Common myeloid progenitor, CD34-positive (primary cell): ENCODE measurements at regions not wholly inside any gene's neighbourhood (a gene's known extent, or its start where the extent isn't known, plus 50 kb on each side); places are given as distances from the start of the nearest gene placed in this dataset.

ENCODE experiments used
- CTCF ChIA-PET: fragments of 350-600 bp; sonication (Branson Sonifier 250); formaldehyde crosslinking; loops from one replicate; lab custom pipeline; 2021; ENCODE audit warnings: antibody characterized with exemption; lab: Charles Lee
- POLR2A ChIA-PET: fragments of 350-600 bp; sonication (Branson Sonifier 250); formaldehyde crosslinking; loops from one replicate; lab custom pipeline; 2021; ENCODE audit warnings: antibody characterized with exemption; lab: Charles Lee
- DNase-seq, 3 donors: peaks; one replicate each; pipeline versions ENCODE4 v3.0.0 to v3.0.0-alpha.2; 2013
- H3K27ac ChIP-seq, 2 experiments: 1 replicate in 1 of 2; 2 replicates in 1 of 2; pipeline ENCODE4 v1.7.0; 2013; ENCODE audit warnings: inconsistent platforms in 2 of 2, low read length in 2 of 2, mild to moderate bottlenecking in 2 of 2, low read depth in 1 of 2, moderate library complexity in 1 of 2; ENCODE audit not compliant: severe bottlenecking in 2 of 2, insufficient read depth in 1 of 2, poor library complexity in 1 of 2
- H3K27me3 ChIP-seq, 5 experiments: replicated peaks in 2 of 5; 1 replicate in 3 of 5; 2 replicates in 2 of 5; pipeline versions ENCODE4 v1.6.1 to v1.7.0; 2013; ENCODE audit warnings: low read length in 4 of 5, mild to moderate bottlenecking in 2 of 5, moderate library complexity in 2 of 5, inconsistent platforms in 1 of 5; ENCODE audit not compliant: insufficient read depth in 5 of 5, control insufficient read depth in 4 of 5
- H3K36me3 ChIP-seq, 4 experiments: 1 replicate in 2 of 4; 2 replicates in 2 of 4; pipeline versions ENCODE4 v1.6.1 to v1.7.0; 2013; ENCODE audit warnings: low read length in 3 of 4, control low read depth in 1 of 4, mild to moderate bottlenecking in 1 of 4; ENCODE audit not compliant: control insufficient read depth in 4 of 4, insufficient read depth in 4 of 4
- H3K4me1 ChIP-seq, 4 experiments: 1 replicate in 3 of 4; 2 replicates in 1 of 4; pipeline versions ENCODE4 v1.6.1 to v1.7.1; 2013; ENCODE audit warnings: low read length in 3 of 4, mild to moderate bottlenecking in 3 of 4, control low read depth in 1 of 4, inconsistent platforms in 1 of 4, moderate library complexity in 1 of 4; ENCODE audit not compliant: control insufficient read depth in 4 of 4, insufficient read depth in 4 of 4; ENCODE audit errors: control extremely low read depth in 1 of 4
- H3K4me3 ChIP-seq, 7 experiments: 1 replicate in 4 of 7; 2 replicates in 3 of 7; pipeline versions ENCODE4 v1.5.1 to v1.7.0; 2013; ENCODE audit warnings: mild to moderate bottlenecking in 7 of 7, low read length in 6 of 7, moderate library complexity in 6 of 7, inconsistent platforms in 2 of 7, low read depth in 2 of 7, control low read depth in 1 of 7; ENCODE audit not compliant: insufficient read depth in 4 of 7, control insufficient read depth in 1 of 7; ENCODE audit errors: extremely low read depth in 1 of 7
- H3K9me3 ChIP-seq, 5 experiments: 1 replicate in 4 of 5; 2 replicates in 1 of 5; pipeline versions ENCODE4 v1.6.1 to v1.7.1; 2013; ENCODE audit warnings: low read length in 4 of 5, mild to moderate bottlenecking in 2 of 5, inconsistent platforms in 1 of 5, low read depth in 1 of 5, moderate library complexity in 1 of 5; ENCODE audit not compliant: control insufficient read depth in 4 of 5, insufficient read depth in 2 of 5; ENCODE audit errors: control extremely low read depth in 1 of 5
- WGBS: methylation state at CpG from one replicate; pipeline ENCODE4 v1.1.5; 2013; ENCODE audit not compliant: insufficient coverage; 5-methylcytosine and 5-hydroxymethylcytosine counted together

GRCh38 chr2:180312542-180312941 is 305.4 kb upstream of the CWC22 start:
- ChIA-PET CTCF (no interaction called here), POLR2A (no interaction called here)
- no peak overlapping the region for H3K4me3 ChIP-seq
- no peak for DNase-seq
- H3K4me1 ChIP-seq: no peaks in the 10 kb centered on the region
- H3K9me3 ChIP-seq: peaks cover 0 to 2% (median 0%) of the 10 kb centered on the region in 5 experiments
- no peak overlapping the region for H3K27ac ChIP-seq
- H3K27me3 ChIP-seq: no peaks in the 10 kb centered on the region
- no peaks in the 10 kb centered on the region for H3K36me3 ChIP-seq

DNA sequence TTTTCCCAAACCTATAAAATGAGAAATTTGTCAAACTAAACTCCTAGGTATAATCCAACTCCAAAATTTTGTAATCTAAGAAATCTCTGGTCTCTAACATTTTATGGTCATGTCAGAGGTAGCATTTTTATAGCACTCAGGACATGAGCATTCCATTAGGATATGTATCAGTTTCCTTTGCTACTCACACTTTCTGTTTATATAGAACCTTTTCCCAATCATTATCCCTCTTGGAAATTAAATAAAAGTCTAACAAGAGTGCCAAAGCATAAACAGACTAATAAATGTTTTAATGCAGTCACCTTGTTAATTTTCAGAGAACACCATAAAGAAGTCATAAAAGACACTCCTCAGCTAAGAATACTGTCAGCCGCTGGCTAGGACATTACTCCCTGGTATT is 300.0 kb upstream of the CWC22 start:
- DNase-seq: no peak
- Histone ChIP-seq H3K9me3 (no peaks in the 10 kb centered on the region), H3K4me1 (no peaks in the 10 kb centered on the region), H3K27ac (no peak overlapping the region), H3K36me3 (no peaks in the 10 kb centered on the region), H3K4me3 (no peak overlapping the region), H3K27me3 (no peaks in the 10 kb centered on the region)
- WGBS: no CpG with 5 or more reads among the region's 1 CpG
- POLR2A ChIA-PET: no interaction called here
- CTCF ChIA-PET: no interaction called here

DNA sequence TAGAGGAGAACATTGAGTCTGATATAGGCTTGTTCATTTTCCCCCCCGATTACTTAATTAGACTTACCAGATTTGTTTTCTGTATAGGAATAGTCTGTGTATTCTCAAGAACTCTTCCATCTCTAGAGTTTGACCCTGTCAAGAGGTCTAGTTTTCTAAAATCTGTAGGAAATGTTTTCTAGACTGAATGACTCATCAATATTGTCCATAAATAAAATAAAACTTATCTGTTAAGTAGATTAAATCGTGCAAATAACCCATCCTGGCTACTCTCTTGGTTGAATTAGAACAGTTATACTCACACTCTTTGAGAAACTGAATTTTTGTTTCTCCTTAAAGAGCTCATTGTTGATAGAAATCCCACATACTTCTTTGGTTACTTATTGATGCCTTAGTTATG is 299.2 kb upstream of the CWC22 start:
- POLR2A ChIA-PET: no interaction called here
- CTCF ChIA-PET: no interaction called here
- H3K27me3 ChIP-seq: no peaks in the 10 kb centered on the region
- no peak for DNase-seq
- no peaks in the 10 kb centered on the region for H3K9me3 ChIP-seq
- no CpG with 5 or more reads among the region's 2 CpGs for WGBS
- no peak overlapping the region for H3K4me3 ChIP-seq
- no peaks in the 10 kb centered on the region for H3K36me3 ChIP-seq
- no peak overlapping the region for H3K27ac ChIP-seq
- no peaks in the 10 kb centered on the region for H3K4me1 ChIP-seq

GRCh38 chr2:180291552-180292421 is 284.7 kb upstream of the CWC22 start:
- Histone ChIP-seq H3K4me1 (no peaks in the 10 kb centered on the region), H3K27ac (no peak overlapping the region), H3K4me3 (no peak overlapping the region), H3K27me3 (no peaks in the 10 kb centered on the region), H3K36me3 (no peaks in the 10 kb centered on the region), H3K9me3 (no peaks in the 10 kb centered on the region)
- CTCF ChIA-PET: no interaction called here
- POLR2A ChIA-PET: no interaction called here
- WGBS: 98% methylated on average over 5 of the region's 6 CpGs
- DNase-seq: no peak

GRCh38 chr2:180291060-180291459 is 284.0 kb upstream of the CWC22 start:
- Histone ChIP-seq H3K27me3 (no peaks in the 10 kb centered on the region), H3K4me3 (no peak overlapping the region), H3K27ac (no peak overlapping the region), H3K9me3 (no peaks in the 10 kb centered on the region), H3K36me3 (no peaks in the 10 kb centered on the region), H3K4me1 (no peaks in the 10 kb centered on the region)
- POLR2A ChIA-PET: no interaction called here
- no CpG with 5 or more reads among the region's 2 CpGs for WGBS
- CTCF ChIA-PET: no interaction called here
- no peak for DNase-seq

GRCh38 chr2:180289627-180290026 is 282.5 kb upstream of the CWC22 start:
- CTCF ChIA-PET: no interaction called here
- Histone ChIP-seq H3K27me3 (no peaks in the 10 kb centered on the region), H3K36me3 (no peaks in the 10 kb centered on the region), H3K9me3 (no peaks in the 10 kb centered on the region), H3K4me1 (no peaks in the 10 kb centered on the region), H3K4me3 (no peak overlapping the region), H3K27ac (no peak overlapping the region)
- DNase-seq: no peak
- POLR2A ChIA-PET: no interaction called here
- 100% methylated on average over 2 of the region's 4 CpGs for WGBS

GRCh38 chr2:180279581-180279980 is 272.5 kb upstream of the CWC22 start:
- H3K27me3 ChIP-seq: no peaks in the 10 kb centered on the region
- no peak for DNase-seq
- H3K36me3 ChIP-seq: no peaks in the 10 kb centered on the region
- POLR2A ChIA-PET: no interaction called here
- no CpG with 5 or more reads among the region's 1 CpG for WGBS
- CTCF ChIA-PET: no interaction called here
- H3K4me1 ChIP-seq: no peaks in the 10 kb centered on the region
- no peak overlapping the region for H3K27ac ChIP-seq
- no peak overlapping the region for H3K4me3 ChIP-seq
- H3K9me3 ChIP-seq: no peaks in the 10 kb centered on the region
